ENCODE measurements at regions not wholly inside any gene's neighbourhood (a gene's known extent, or its start where the extent isn't known, plus 50 kb on each side); places are given as distances from the start of the nearest gene placed in this dataset.

- Histone ChIP-seq H3K27me3 (replicated peaks) (no peaks in the 10 kb centered on the region), H3K4me3 (ENCODE audit: low read depth, low read length) (no peak overlapping the region), H3K27ac (no peak overlapping the region), H3K36me3 (replicated peaks) (no peaks in the 10 kb centered on the region)
- in situ Hi-C loops (cut with HindIII; ENCODE audit: low pct_ligation_motif_present, low sequenced_read_pairs): no loop called here
- no peak for TF ChIP-seq CTCF (IDR thresholded peaks at IDR 0.05; ENCODE audit: low read depth, low read length, missing control alignments)
- DNase-seq: no peak
These were observed 117.6 kb upstream of the PCDH18 start for GRCh38 chr4:137649711-137650450.

- Histone ChIP-seq H3K4me3 (ENCODE audit: low read depth, low read length) (no peak overlapping the region), H3K27ac (no peak overlapping the region), H3K27me3 (replicated peaks) (no peaks in the 10 kb centered on the region), H3K36me3 (replicated peaks) (no peaks in the 10 kb centered on the region)
- no peak for TF ChIP-seq CTCF (IDR thresholded peaks at IDR 0.05; ENCODE audit: low read depth, low read length, missing control alignments)
- in situ Hi-C loops (cut with HindIII; ENCODE audit: low pct_ligation_motif_present, low sequenced_read_pairs): no loop called here
- no peak for DNase-seq
These were observed 116.2 kb upstream of the PCDH18 start for GRCh38 chr4:137648531-137648930.

GRCh38 chr4:137647375-137647774 is 115.1 kb upstream of the PCDH18 start:
- H3K36me3 ChIP-seq (replicated peaks): no peaks in the 10 kb centered on the region
- DNase-seq: no peak
- in situ Hi-C loops (cut with HindIII; ENCODE audit: low pct_ligation_motif_present, low sequenced_read_pairs): no loop called here
- TF ChIP-seq CTCF (IDR thresholded peaks at IDR 0.05; ENCODE audit: low read depth, low read length, missing control alignments): no peak
- no peak overlapping the region for H3K27ac ChIP-seq
- no peaks in the 10 kb centered on the region for H3K27me3 ChIP-seq (replicated peaks)
- H3K4me3 ChIP-seq (ENCODE audit: low read depth, low read length): no peak overlapping the region

GRCh38 chr4:137644201-137644600 is 111.9 kb upstream of the PCDH18 start:
- in situ Hi-C loops (cut with HindIII; ENCODE audit: low pct_ligation_motif_present, low sequenced_read_pairs): no loop called here
- Histone ChIP-seq H3K4me3 (ENCODE audit: low read depth, low read length) (no peak overlapping the region), H3K27ac (no peak overlapping the region), H3K36me3 (replicated peaks) (no peaks in the 10 kb centered on the region), H3K27me3 (replicated peaks) (no peaks in the 10 kb centered on the region)
- no peak for DNase-seq
- no peak for TF ChIP-seq CTCF (IDR thresholded peaks at IDR 0.05; ENCODE audit: low read depth, low read length, missing control alignments)

- in situ Hi-C loops (cut with HindIII; ENCODE audit: low pct_ligation_motif_present, low sequenced_read_pairs): no loop called here
- Histone ChIP-seq H3K27ac (no peak overlapping the region), H3K27me3 (replicated peaks) (no peaks in the 10 kb centered on the region), H3K36me3 (replicated peaks) (no peaks in the 10 kb centered on the region), H3K4me3 (ENCODE audit: low read depth, low read length) (no peak overlapping the region)
- peak; percentile 22 for DNase-seq
- TF ChIP-seq CTCF (IDR thresholded peaks at IDR 0.05; ENCODE audit: low read depth, low read length, missing control alignments): no peak
These were observed 109.2 kb upstream of the PCDH18 start for GRCh38 chr4:137641544-137641943.

- in situ Hi-C loops (cut with HindIII; ENCODE audit: low pct_ligation_motif_present, low sequenced_read_pairs): no loop called here
- TF ChIP-seq CTCF (IDR thresholded peaks at IDR 0.05; ENCODE audit: low read depth, low read length, missing control alignments): no peak
These were observed 108.5 kb upstream of the PCDH18 start for GRCh38 chr4:137640838-137641158.

More at GRCh38 chr4:137640838-137641158, 108.5 kb upstream of the PCDH18 start:
- H3K27ac ChIP-seq: no peak overlapping the region
- H3K4me3 ChIP-seq (ENCODE audit: low read depth, low read length): no peak overlapping the region
- no peak for DNase-seq
- H3K27me3 ChIP-seq (replicated peaks): no peaks in the 10 kb centered on the region
- no peaks in the 10 kb centered on the region for H3K36me3 ChIP-seq (replicated peaks)
